Inferior parietal cortex (tissue), 1 donor: ENCODE measurements at regions not wholly inside any gene's neighbourhood (a gene's known extent, or its start where the extent isn't known, plus 50 kb on each side); places are given as distances from the start of the nearest gene placed in this dataset.
A peak's percentile ranks its signal among the peaks of the same experiment; 100 is the strongest.
"Not testable (repeated sequence)": the region's sequence is repeated elsewhere in the genome, so short reads cannot be mapped to it uniquely, and the experiment has no call there.

Experiments
- DNase-seq: peaks from one replicate; pipeline ENCODE4 v3.0.0-alpha.2; 2016; ENCODE audit errors: extremely low spot score

- DNase-seq: no peak
Observed at GRCh38 chr7:50251765-50252164, 52.8 kb upstream of the IKZF1 start.

GRCh38 chr7:50246551-50246950, 58.0 kb upstream of the IKZF1 start:
- DNase-seq: no peak

GRCh38 chr7:50242111-50242510, 62.4 kb upstream of the IKZF1 start:
- DNase-seq: not testable (repeated sequence)

GRCh38 chr7:50240699-50241098, 63.8 kb upstream of the IKZF1 start:
- not testable (repeated sequence) for DNase-seq

- DNase-seq: no peak
Observed at GRCh38 chr7:50229964-50230363, 74.6 kb upstream of the IKZF1 start.

GRCh38 chr7:50228148-50228547, 76.4 kb upstream of the IKZF1 start:
- DNase-seq: no peak

GRCh38 chr7:50227726-50228125, 76.8 kb upstream of the IKZF1 start:
- peak; percentile 18 for DNase-seq

- no peak for DNase-seq
Observed at GRCh38 chr7:50226669-50227068, 77.8 kb upstream of the IKZF1 start.

- no peak for DNase-seq
Observed at GRCh38 chr7:50226145-50226544, 78.4 kb upstream of the IKZF1 start.

- DNase-seq: no peak
Observed at GRCh38 chr7:50221433-50221832, 83.1 kb upstream of the IKZF1 start.

- DNase-seq: no peak
Observed at GRCh38 chr7:50221028-50221427, 83.5 kb upstream of the IKZF1 start.

- no peak for DNase-seq
Observed at GRCh38 chr7:50220273-50220672, 84.2 kb upstream of the IKZF1 start.

GRCh38 chr7:50217821-50218281, 86.7 kb upstream of the IKZF1 start:
- DNase-seq: no peak

GRCh38 chr7:50217401-50217800, 87.1 kb upstream of the IKZF1 start:
- DNase-seq: no peak

- DNase-seq: no peak
Observed at GRCh38 chr7:50216626-50217025, 87.9 kb upstream of the IKZF1 start.

GRCh38 chr7:50214771-50215170, 89.7 kb upstream of the IKZF1 start:
- no peak for DNase-seq

GRCh38 chr7:50214126-50214670, 90.3 kb upstream of the IKZF1 start:
- DNase-seq: no peak

- no peak for DNase-seq
Observed at GRCh38 chr7:50213622-50214017, 90.9 kb upstream of the IKZF1 start.

GRCh38 chr7:50212666-50213621, 91.6 kb upstream of the IKZF1 start:
- no peak for DNase-seq

GRCh38 chr7:50212016-50212325, 92.5 kb upstream of the IKZF1 start:
- DNase-seq: no peak

- no peak for DNase-seq
Observed at GRCh38 chr7:50211130-50212015, 93.1 kb upstream of the IKZF1 start.

- DNase-seq: no peak
Observed at GRCh38 chr7:50210706-50211115, 93.8 kb upstream of the IKZF1 start.
